HepG2 (cell line): ENCODE measurements at regions not wholly inside any gene's neighbourhood (a gene's known extent, or its start where the extent isn't known, plus 50 kb on each side); places are given as distances from the start of the nearest gene placed in this dataset.

Experiments
- ATAC-seq: fragments of 200-7000 bp; cut with Tn5 transposase; 3 replicates; pipeline ENCODE4 v1.9.1; 2020; ENCODE audit warnings: mild to moderate bottlenecking, moderate library complexity
- BruUV-seq: library from RNA; stranded (reverse); fragments of 400-500 nt; replicated peaks from 2 replicates; lab custom pipeline; 2021; lab: Mats Ljungman, UMichigan
- CTCF ChIA-PET: fragments of 300-600 bp; formaldehyde crosslinking; extraction: SDS; loops from one replicate; lab custom pipeline; 2021; ENCODE audit warnings: low total read pairs, inconsistent platforms, low intra/inter-chr PET ratio; lab: Yijun Ruan, JAX
- POLR2A ChIA-PET: fragments of 350-600 bp; sonication (Branson Sonifier 250); formaldehyde crosslinking; loops from one replicate; lab custom pipeline; 2020; ENCODE audit warnings: antibody characterized with exemption, inconsistent platforms; lab: Yijun Ruan, JAX
- DNase-seq: peaks from one replicate; pipeline ENCODE4 v3.0.0-alpha.2; 2015; ENCODE audit warnings: low spot score
- FAIRE-seq: peaks from 3 replicates; lab custom pipeline; 2011; peaks lifted over from hg19 to GRCh38; lab: Jason Lieb, UNC
- H2AFZ ChIP-seq: one replicate; pipeline ENCODE4 v1.6.1; 2011; ENCODE audit warnings: low read length, inconsistent platforms
- H3K27ac ChIP-seq: fragments of 300-600 bp; 3 replicates; pipeline ENCODE4 v1.8.0; 2011; ENCODE audit warnings: mixed run types, mild to moderate bottlenecking, mixed read lengths, low read length, inconsistent platforms; ENCODE audit not compliant: insufficient read depth; ENCODE audit errors: extremely low read length
- H3K27me3 ChIP-seq, 2 experiments: fragments of 200-600 bp in 1 of 2; 2 replicates in 1 of 2; 3 replicates in 1 of 2; pipeline versions ENCODE4 v1.6.0 to v1.8.0; 2011; ENCODE audit warnings: low read length in 2 of 2, mild to moderate bottlenecking in 2 of 2, moderate library complexity in 2 of 2, inconsistent platforms in 1 of 2; ENCODE audit not compliant: insufficient read depth in 2 of 2, control insufficient read depth in 1 of 2
- H3K36me3 ChIP-seq, 2 experiments: fragments of 200-600 bp in 1 of 2; replicated peaks in 1 of 2; 2 replicates in 1 of 2; 3 replicates in 1 of 2; pipeline versions ENCODE4 v1.5.1 to v1.8.0; 2011; ENCODE audit warnings: low read length in 2 of 2, inconsistent platforms in 1 of 2; ENCODE audit not compliant: insufficient read depth in 2 of 2, control insufficient read depth in 1 of 2
- H3K4me1 ChIP-seq: 2 replicates; pipeline ENCODE4 v1.5.1; 2012; ENCODE audit warnings: low read length, inconsistent platforms; ENCODE audit not compliant: insufficient read depth
- H3K4me2 ChIP-seq: 2 replicates; pipeline ENCODE4 v1.6.0; 2011; ENCODE audit warnings: low read depth, low read length, inconsistent platforms
- H3K4me3 ChIP-seq, 3 experiments: fragments of 200-600 bp in 1 of 3; sonication (generic), shearing (Covaris generic) in 1 of 3; replicated peaks in 1 of 3; 2 replicates each; pipeline ENCODE4 v1.5.1; 2011 to 2016; ENCODE audit warnings: low read length in 3 of 3, inconsistent platforms in 2 of 3, low read depth in 2 of 3, mild to moderate bottlenecking in 2 of 3, control low read depth in 1 of 3, mixed read lengths in 1 of 3; ENCODE audit not compliant: insufficient read depth in 1 of 3
- H3K79me2 ChIP-seq: one replicate; pipeline ENCODE4 v1.6.1; 2011; ENCODE audit warnings: low read length, inconsistent platforms; ENCODE audit not compliant: insufficient read depth
- H3K9ac ChIP-seq: 2 replicates; pipeline ENCODE4 v1.6.0; 2011; ENCODE audit warnings: mild to moderate bottlenecking, low read depth, low read length, inconsistent platforms; ENCODE audit not compliant: insufficient read depth
- H3K9me3 ChIP-seq: 2 replicates; pipeline ENCODE4 v1.5.1; 2012; ENCODE audit warnings: mild to moderate bottlenecking, low read length
- H4K20me1 ChIP-seq: 2 replicates; pipeline ENCODE4 v1.6.0; 2011; ENCODE audit warnings: inconsistent platforms, mild to moderate bottlenecking, low read length, moderate library complexity; ENCODE audit not compliant: insufficient read depth
- CBX5 ChIP-seq: sonication (generic); formaldehyde crosslinking; IDR thresholded peaks from 2 replicates; pipeline ENCODE4 v1.4.0; 2020; ENCODE audit warnings: missing genetic modification reagents, borderline replicate concordance
- HCFC1 ChIP-seq: fragments of 150-350 bp; IDR thresholded peaks from 2 replicates; pipeline ENCODE4 v1.6.1; 2014; ENCODE audit warnings: low read depth, low read length
- RFXAP ChIP-seq: sonication (generic); formaldehyde crosslinking; IDR thresholded peaks from 2 replicates; pipeline ENCODE4 v1.4.0; 2020; ENCODE audit warnings: missing genetic modification reagents, borderline replicate concordance
- SP1 ChIP-seq, 2 experiments: fragments of 450-650 bp in 1 of 2; sonication (generic) in 1 of 2; formaldehyde crosslinking in 1 of 2; IDR thresholded peaks; 2 replicates each; pipeline versions ENCODE4 v1.4.0 to v1.6.1; 2016 to 2020; ENCODE audit warnings: missing genetic modification reagents in 1 of 2
- SRSF4 ChIP-seq: fragments of 200-400 bp; formaldehyde crosslinking; IDR thresholded peaks from one replicate; pipeline ENCODE4 v1.6.1; 2018; ENCODE audit warnings: mild to moderate bottlenecking, low read depth, low read length, moderate library complexity; ENCODE audit not compliant: poor library complexity, severe bottlenecking
- TIGD3 ChIP-seq: sonication (generic); formaldehyde crosslinking; IDR thresholded peaks from 2 replicates; pipeline ENCODE4 v1.5.1; 2020; ENCODE audit warnings: mild to moderate bottlenecking, missing genetic modification reagents, borderline replicate concordance
- ZBTB7A ChIP-seq: sonication (generic); formaldehyde crosslinking; IDR thresholded peaks from 2 replicates; pipeline ENCODE4 v1.8.0; 2022; ENCODE audit warnings: mild to moderate bottlenecking, missing genetic modification reagents
- ZFY ChIP-seq: sonication (generic); formaldehyde crosslinking; IDR thresholded peaks from 2 replicates; pipeline ENCODE4 v1.4.0; 2020; ENCODE audit warnings: missing genetic modification reagents
- ZNF564 ChIP-seq: sonication (generic); formaldehyde crosslinking; IDR thresholded peaks from 2 replicates; pipeline ENCODE4 v1.8.1; 2023; ENCODE audit warnings: mild to moderate bottlenecking, missing genetic modification reagents
- ZNF788 ChIP-seq: sonication (generic); formaldehyde crosslinking; IDR thresholded peaks from 2 replicates; pipeline ENCODE4 v1.5.0; 2020; ENCODE audit warnings: mild to moderate bottlenecking, missing genetic modification reagents, borderline replicate concordance
- WGBS: methylation state at CpG from one replicate; pipeline ENCODE4 v1.1.6; 2017; ENCODE audit warnings: low lambda C conversion rate; 5-methylcytosine and 5-hydroxymethylcytosine counted together
- in situ Hi-C: cut with HindIII; loops from 2 replicates; pipeline ENCODE4 v1.10.0; 2017; ENCODE audit warnings: low pct_unique_long_range_greater_than_20kb; ENCODE audit not compliant: extremely low pct_ligation_motif_present
- intact Hi-C: fragments of 100-400 bp; cut with micrococcal nuclease; formaldehyde crosslinking; loops from one replicate; pipeline ENCODE4 v1.10.0; 2022; ENCODE audit not compliant: unreplicated experiment
- TF ChIP-seq, protein P1 (sequence below): sonication (generic); formaldehyde crosslinking; IDR thresholded peaks from 2 replicates; pipeline ENCODE4 v1.8.1; 2022; ENCODE audit warnings: mild to moderate bottlenecking, missing genetic modification reagents

GRCh38 chr4:41437111-41437536, 100.8 kb upstream of the LIMCH1 start:
- 0 out of 5 replicates have a peak, but pooled peaks cover 0 to 3% of the 10 kb centered on the region in 2 experiments for H3K27me3 ChIP-seq
- H2AFZ ChIP-seq: no peak overlapping the region
- BruUV-seq: no TSS peak
- no peaks in the 10 kb centered on the region for H3K36me3 ChIP-seq
- DNase-seq: no peak
- H3K4me1 ChIP-seq: no peaks in the 10 kb centered on the region
- no peaks in the 10 kb centered on the region for H3K79me2 ChIP-seq
- H3K9ac ChIP-seq: no peak overlapping the region
- H3K9me3 ChIP-seq: no peaks in the 10 kb centered on the region
- 3% methylated on average over 2 of the region's 2 CpGs for WGBS
- POLR2A ChIA-PET: no interaction called here
- no peak for TF ChIP-seq RFXAP (CRISPR knock-in tag)
- no peak for TF ChIP-seq TIGD3 (CRISPR knock-in tag)
- TF ChIP-seq SRSF4: no peak
- no peak for TF ChIP-seq SP1 (IDR thresholded peaks at IDR 0.05)
- TF ChIP-seq SP1 (CRISPR knock-in tag; IDR thresholded peaks at IDR 0.05): no peak
- TF ChIP-seq ZNF788: no peak
- TF ChIP-seq ZNF564 (CRISPR knock-in tag): no peak
- no peak for TF ChIP-seq ZFY
- TF ChIP-seq ZBTB7A (CRISPR knock-in tag): no peak
- no peak for FAIRE-seq
- CTCF ChIA-PET: no interaction called here
- ATAC-seq: no peak
- no peak overlapping the region for H3K27ac ChIP-seq
- H3K4me3 ChIP-seq: no peak overlapping the region
- in situ Hi-C loops (no loop called here), intact Hi-C loops (no loop called here)
- no peak overlapping the region for H3K4me2 ChIP-seq
- no peaks in the 10 kb centered on the region for H4K20me1 ChIP-seq

- BruUV-seq: no TSS peak
- Histone ChIP-seq H3K36me3 (no peaks in the 10 kb centered on the region), H3K4me3 (no peak overlapping the region), H3K4me2 (no peak overlapping the region), H3K79me2 (no peaks in the 10 kb centered on the region), H2AFZ (no peak overlapping the region), H3K9ac (no peak overlapping the region), H3K4me1 (no peaks in the 10 kb centered on the region), H3K27me3 (0 out of 5 replicates have a peak, but pooled peaks cover 0 to 3% of the 10 kb centered on the region in 2 experiments), H3K9me3 (no peaks in the 10 kb centered on the region), H3K27ac (no peak overlapping the region), H4K20me1 (no peaks in the 10 kb centered on the region)
- ChIA-PET POLR2A (no interaction called here), CTCF (no interaction called here)
- FAIRE-seq (no peak), ATAC-seq (no peak), DNase-seq (no peak)
- intact Hi-C loops (no loop called here), in situ Hi-C loops (no loop called here)
- 8% methylated on average over 1 of the region's 1 CpG for WGBS
- TF ChIP-seq, protein P1, sequence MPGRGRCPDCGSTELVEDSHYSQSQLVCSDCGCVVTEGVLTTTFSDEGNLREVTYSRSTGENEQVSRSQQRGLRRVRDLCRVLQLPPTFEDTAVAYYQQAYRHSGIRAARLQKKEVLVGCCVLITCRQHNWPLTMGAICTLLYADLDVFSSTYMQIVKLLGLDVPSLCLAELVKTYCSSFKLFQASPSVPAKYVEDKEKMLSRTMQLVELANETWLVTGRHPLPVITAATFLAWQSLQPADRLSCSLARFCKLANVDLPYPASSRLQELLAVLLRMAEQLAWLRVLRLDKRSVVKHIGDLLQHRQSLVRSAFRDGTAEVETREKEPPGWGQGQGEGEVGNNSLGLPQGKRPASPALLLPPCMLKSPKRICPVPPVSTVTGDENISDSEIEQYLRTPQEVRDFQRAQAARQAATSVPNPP (CRISPR knock-in tag): no peak
- TF ChIP-seq CBX5 (CRISPR knock-in tag) (no peak), HCFC1 (no peak)
Observed at GRCh38 chr4:41438931-41439297, 99.0 kb upstream of the LIMCH1 start.
